HepG2 (cell line): ENCODE measurements at regions not wholly inside any gene's neighbourhood (a gene's known extent, or its start where the extent isn't known, plus 50 kb on each side); places are given as distances from the start of the nearest gene placed in this dataset.

Experiments
- CCAR2 ChIP-seq: fragments of 200-400 bp; formaldehyde crosslinking; optimal IDR thresholded peaks from 2 replicates; pipeline ENCODE3; 2018; ENCODE audit warnings: low read depth, mild to moderate bottlenecking, low read length, moderate library complexity
- CTCF ChIP-seq: sonication (generic); formaldehyde crosslinking; IDR thresholded peaks from 2 replicates; pipeline ENCODE4 v1.5.0; 2020; ENCODE audit warnings: mild to moderate bottlenecking, missing genetic modification reagents, moderate library complexity
- EP300 ChIP-seq, 3 experiments: sonication (generic) in 1 of 3; formaldehyde crosslinking in 1 of 3; IDR thresholded peaks; 2 replicates each; pipeline versions ENCODE4 v1.5.1 to v1.6.1; 2011 to 2020; ENCODE audit warnings: low read depth in 2 of 3, low read length in 2 of 3, borderline replicate concordance in 1 of 3, improper control_type of control experiment in 1 of 3, mild to moderate bottlenecking in 1 of 3, missing genetic modification reagents in 1 of 3, moderate library complexity in 1 of 3
- GATAD2A ChIP-seq: IDR thresholded peaks from 2 replicates; pipeline ENCODE4 v1.6.1; 2016
- KIAA2018 ChIP-seq: sonication (generic); formaldehyde crosslinking; IDR thresholded peaks from 2 replicates; pipeline ENCODE4 v1.5.0; 2020; ENCODE audit warnings: mild to moderate bottlenecking, missing genetic modification reagents, borderline replicate concordance
- REXO4 ChIP-seq: sonication (generic); formaldehyde crosslinking; IDR thresholded peaks from 2 replicates; pipeline ENCODE4 v1.8.0; 2022; ENCODE audit warnings: missing genetic modification reagents, mild to moderate bottlenecking, borderline replicate concordance
- TBP ChIP-seq: sonication (generic); formaldehyde crosslinking; IDR thresholded peaks from 2 replicates; pipeline ENCODE4 v1.5.0; 2020; ENCODE audit warnings: missing genetic modification reagents
- ZFP37 ChIP-seq: sonication (generic); formaldehyde crosslinking; IDR thresholded peaks from 2 replicates; pipeline ENCODE4 v1.4.0; 2020; ENCODE audit warnings: missing genetic modification reagents, borderline replicate concordance
- ZNF460 ChIP-seq: sonication (generic); formaldehyde crosslinking; IDR thresholded peaks from 2 replicates; pipeline ENCODE4 v1.5.1; 2020; ENCODE audit warnings: missing genetic modification reagents, mild to moderate bottlenecking, borderline replicate concordance
- TF ChIP-seq, protein P1 (sequence below), 2 experiments: sonication (generic) in 1 of 2; formaldehyde crosslinking in 1 of 2; IDR thresholded peaks; 2 replicates each; pipeline versions ENCODE4 v1.4.0 to v1.6.1; 2018 to 2020; ENCODE audit warnings: missing genetic modification reagents in 2 of 2, borderline replicate concordance in 1 of 2, low read depth in 1 of 2, mild to moderate bottlenecking in 1 of 2, missing biosample characterization in 1 of 2

DNA sequence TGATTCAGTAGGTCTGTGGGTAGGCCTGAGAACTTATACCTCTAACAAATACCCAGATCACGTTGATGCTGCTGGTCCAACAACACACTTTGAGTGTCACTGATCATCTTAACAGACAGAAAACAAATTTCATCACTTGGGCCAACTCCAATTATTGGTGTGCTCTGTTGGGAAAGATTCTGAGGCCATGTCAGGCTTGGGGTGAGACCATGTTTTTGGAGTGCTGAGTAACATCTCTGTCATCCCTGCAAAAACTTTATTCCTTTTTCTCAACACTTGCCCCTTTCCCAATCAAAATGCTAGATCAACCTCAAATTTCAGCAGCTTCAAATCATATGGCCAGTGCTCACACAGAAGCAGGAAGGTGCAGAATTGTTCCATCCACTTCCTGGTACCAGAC, 108.8 kb upstream of the TENT5A start:
- no peak for TF ChIP-seq GATAD2A (CRISPR knock-in tag)
- TF ChIP-seq ZFP37: no peak
- no peak for TF ChIP-seq ZNF460 (CRISPR knock-in tag)
- TF ChIP-seq, protein P1, sequence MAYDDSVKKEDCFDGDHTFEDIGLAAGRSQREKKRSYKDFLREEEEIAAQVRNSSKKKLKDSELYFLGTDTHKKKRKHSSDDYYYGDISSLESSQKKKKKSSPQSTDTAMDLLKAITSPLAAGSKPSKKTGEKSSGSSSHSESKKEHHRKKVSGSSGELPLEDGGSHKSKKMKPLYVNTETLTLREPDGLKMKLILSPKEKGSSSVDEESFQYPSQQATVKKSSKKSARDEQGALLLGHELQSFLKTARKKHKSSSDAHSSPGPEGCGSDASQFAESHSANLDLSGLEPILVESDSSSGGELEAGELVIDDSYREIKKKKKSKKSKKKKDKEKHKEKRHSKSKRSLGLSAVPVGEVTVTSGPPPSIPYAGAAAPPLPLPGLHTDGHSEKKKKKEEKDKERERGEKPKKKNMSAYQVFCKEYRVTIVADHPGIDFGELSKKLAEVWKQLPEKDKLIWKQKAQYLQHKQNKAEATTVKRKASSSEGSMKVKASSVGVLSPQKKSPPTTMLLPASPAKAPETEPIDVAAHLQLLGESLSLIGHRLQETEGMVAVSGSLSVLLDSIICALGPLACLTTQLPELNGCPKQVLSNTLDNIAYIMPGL (CRISPR knock-in tag; IDR thresholded peaks at IDR 0.05; ENCODE audit: borderline replicate concordance in 1 of 2, low read depth in 1 of 2): no peak
- TF ChIP-seq EP300 (IDR thresholded peaks at IDR 0.05; ENCODE audit: low read depth in 2 of 2, low read length in 2 of 2): no peak
- TF ChIP-seq EP300 (CRISPR knock-in tag; IDR thresholded peaks at IDR 0.05; ENCODE audit: borderline replicate concordance): no peak
- TF ChIP-seq TBP (CRISPR knock-in tag): no peak
- no peak for TF ChIP-seq REXO4
- no peak for TF ChIP-seq CTCF
- TF ChIP-seq KIAA2018 (CRISPR knock-in tag): no peak
- TF ChIP-seq CCAR2: no peak
